ENCODE measurements at regions not wholly inside any gene's neighbourhood (a gene's known extent, or its start where the extent isn't known, plus 50 kb on each side); places are given as distances from the start of the nearest gene placed in this dataset.

- Histone ChIP-seq H3K27ac (ENCODE audit: insufficient read depth, low read length) (no peak overlapping the region), H2AFZ (ENCODE audit: low read length) (peak overlapping the region; percentile 57), H3K36me3 (ENCODE audit: control insufficient read depth, insufficient read depth, low read length) (no peaks in the 10 kb centered on the region), H3K9ac (ENCODE audit: insufficient read depth, low read length) (no peak overlapping the region), H3K79me2 (ENCODE audit: control insufficient read depth, insufficient read depth, low read length) (no peaks in the 10 kb centered on the region), H3K27me3 (ENCODE audit: control insufficient read depth, insufficient read depth, low read length) (peaks cover 34% of the 10 kb centered on the region), H3K4me3 (replicated peaks in 1 of 4; ENCODE audit: control extremely low read depth in 1 of 4, insufficient read depth in 1 of 4, low read depth in 3 of 4, low read length in 4 of 4) (peak overlapping the region; percentile 50 to 61 (median 52)), H4K20me1 (ENCODE audit: control insufficient read depth, extremely low read depth, insufficient read depth, low read length) (peaks cover 2% of the 10 kb centered on the region), H3K4me1 (ENCODE audit: control insufficient read depth, extremely low read depth, insufficient read depth, low read length) (peaks cover 4% of the 10 kb centered on the region), H3K4me2 (ENCODE audit: extremely low read depth, insufficient read depth, low read length) (peak overlapping the region; percentile 96), H3K9me3 (ENCODE audit: control insufficient read depth, insufficient read depth, low read depth, low read length) (no peaks in the 10 kb centered on the region)
- TF ChIP-seq CTCF (conservative IDR thresholded peaks at IDR 0.05 in 1 of 2, IDR thresholded peaks at IDR 0.05 in 1 of 2; ENCODE audit: low read depth in 1 of 2, low read length in 2 of 2) (no peak), EZH2 (IDR thresholded peaks at IDR 0.05; ENCODE audit: low read length, missing control alignments) (no peak)
- DNase-seq (ENCODE audit: low read depth in 2 of 2) = no peak
These were observed 126.1 kb downstream of the TMEM161B start for GRCh38 chr5:88142636-88142885.

- Histone ChIP-seq H3K4me3 (replicated peaks in 1 of 4; ENCODE audit: control extremely low read depth in 1 of 4, insufficient read depth in 1 of 4, low read depth in 3 of 4, low read length in 4 of 4) (peak overlapping the region; percentile 56 to 66 (median 62)), H3K27ac (ENCODE audit: insufficient read depth, low read length) (no peak overlapping the region), H3K79me2 (ENCODE audit: control insufficient read depth, insufficient read depth, low read length) (no peaks in the 10 kb centered on the region), H3K36me3 (ENCODE audit: control insufficient read depth, insufficient read depth, low read length) (no peaks in the 10 kb centered on the region), H3K9me3 (ENCODE audit: control insufficient read depth, insufficient read depth, low read depth, low read length) (no peaks in the 10 kb centered on the region), H3K4me1 (ENCODE audit: control insufficient read depth, extremely low read depth, insufficient read depth, low read length) (peaks cover 4% of the 10 kb centered on the region), H3K9ac (ENCODE audit: insufficient read depth, low read length) (peak overlapping the region; percentile 34), H3K27me3 (ENCODE audit: control insufficient read depth, insufficient read depth, low read length) (peaks cover 32% of the 10 kb centered on the region), H4K20me1 (ENCODE audit: control insufficient read depth, extremely low read depth, insufficient read depth, low read length) (peaks cover 2% of the 10 kb centered on the region), H2AFZ (ENCODE audit: low read length) (peak overlapping the region; percentile 92), H3K4me2 (ENCODE audit: extremely low read depth, insufficient read depth, low read length) (peak overlapping the region; percentile 67)
- DNase-seq (ENCODE audit: low read depth in 2 of 2) = peak; percentile 94 to 99
- no peak for TF ChIP-seq EZH2 (IDR thresholded peaks at IDR 0.05; ENCODE audit: low read length, missing control alignments)
- TF ChIP-seq CTCF (conservative IDR thresholded peaks at IDR 0.05 in 1 of 2, IDR thresholded peaks at IDR 0.05 in 1 of 2; ENCODE audit: low read depth in 1 of 2, low read length in 2 of 2) = peak; percentile 46 to 58
These were observed 127.5 kb downstream of the TMEM161B start for GRCh38 chr5:88140856-88141752.

GRCh38 chr5:88140396-88140855 lies 128.2 kb downstream of the TMEM161B start:
- Histone ChIP-seq H3K4me1 (ENCODE audit: control insufficient read depth, extremely low read depth, insufficient read depth, low read length) (peaks cover 4% of the 10 kb centered on the region), H3K79me2 (ENCODE audit: control insufficient read depth, insufficient read depth, low read length) (no peaks in the 10 kb centered on the region), H3K4me3 (replicated peaks in 1 of 4; ENCODE audit: control extremely low read depth in 1 of 4, insufficient read depth in 1 of 4, low read depth in 3 of 4, low read length in 4 of 4) (peak overlapping the region; percentile 56 to 66 (median 62)), H3K36me3 (ENCODE audit: control insufficient read depth, insufficient read depth, low read length) (no peaks in the 10 kb centered on the region), H3K27ac (ENCODE audit: insufficient read depth, low read length) (no peak overlapping the region), H3K27me3 (ENCODE audit: control insufficient read depth, insufficient read depth, low read length) (peaks cover 27% of the 10 kb centered on the region), H3K4me2 (ENCODE audit: extremely low read depth, insufficient read depth, low read length) (peak overlapping the region; percentile 67), H3K9me3 (ENCODE audit: control insufficient read depth, insufficient read depth, low read depth, low read length) (no peaks in the 10 kb centered on the region), H3K9ac (ENCODE audit: insufficient read depth, low read length) (no peak overlapping the region), H2AFZ (ENCODE audit: low read length) (no peak overlapping the region), H4K20me1 (ENCODE audit: control insufficient read depth, extremely low read depth, insufficient read depth, low read length) (peaks cover 2% of the 10 kb centered on the region)
- no peak for TF ChIP-seq EZH2 (IDR thresholded peaks at IDR 0.05; ENCODE audit: low read length, missing control alignments)
- DNase-seq (ENCODE audit: low read depth in 2 of 2) = peak in 1 of 2 donors; percentile 25
